HCT116 (cell line): ENCODE measurements at regions not wholly inside any gene's neighbourhood (a gene's known extent, or its start where the extent isn't known, plus 50 kb on each side); places are given as distances from the start of the nearest gene placed in this dataset.

ENCODE experiments used
- CTCF ChIP-seq, 3 experiments: fragments of 200-600 bp in 1 of 3; sonication (generic) in 1 of 3; IDR thresholded peaks in 2 of 3; conservative IDR thresholded peaks in 1 of 3; 2 replicates each; pipeline ENCODE4 v1.5.1; 2012 to 2017; ENCODE audit warnings: low read depth in 2 of 3, low read length in 2 of 3, antibody characterized with exemption in 1 of 3, borderline replicate concordance in 1 of 3, control low read depth in 1 of 3, mild to moderate bottlenecking in 1 of 3, mixed read lengths in 1 of 3, mixed run types in 1 of 3, moderate library complexity in 1 of 3; ENCODE audit not compliant: insufficient read depth in 1 of 3
- ELF1 ChIP-seq: IDR thresholded peaks from 2 replicates; pipeline ENCODE4 v1.6.1; 2012; ENCODE audit warnings: low read depth, borderline replicate concordance
- EZH2 ChIP-seq: fragments of 200-600 bp; sonication (generic); IDR thresholded peaks from 2 replicates; pipeline ENCODE4 v1.6.1; 2017; ENCODE audit warnings: antibody characterized with exemption, mixed run types
- POLR2A ChIP-seq: IDR thresholded peaks from 2 replicates; pipeline ENCODE4 v1.7.0; 2011; ENCODE audit warnings: borderline replicate concordance; ENCODE audit not compliant: insufficient read depth, insufficient read length; ENCODE audit errors: extremely low read depth
- RAD21 ChIP-seq: IDR thresholded peaks from 2 replicates; pipeline ENCODE4 v1.6.1; 2012; ENCODE audit warnings: low read depth, mild to moderate bottlenecking
- TF ChIP-seq, protein P1 (sequence below): IDR thresholded peaks from 2 replicates; pipeline ENCODE4 v1.6.1; 2012; ENCODE audit warnings: low read depth
- TF ChIP-seq, protein P2 (sequence below): IDR thresholded peaks from 2 replicates; pipeline ENCODE4 v1.6.1; 2012

GRCh38 chr6:45743028-45743615 lies 272.5 kb downstream of the CLIC5 start:
- TF ChIP-seq, protein P1, sequence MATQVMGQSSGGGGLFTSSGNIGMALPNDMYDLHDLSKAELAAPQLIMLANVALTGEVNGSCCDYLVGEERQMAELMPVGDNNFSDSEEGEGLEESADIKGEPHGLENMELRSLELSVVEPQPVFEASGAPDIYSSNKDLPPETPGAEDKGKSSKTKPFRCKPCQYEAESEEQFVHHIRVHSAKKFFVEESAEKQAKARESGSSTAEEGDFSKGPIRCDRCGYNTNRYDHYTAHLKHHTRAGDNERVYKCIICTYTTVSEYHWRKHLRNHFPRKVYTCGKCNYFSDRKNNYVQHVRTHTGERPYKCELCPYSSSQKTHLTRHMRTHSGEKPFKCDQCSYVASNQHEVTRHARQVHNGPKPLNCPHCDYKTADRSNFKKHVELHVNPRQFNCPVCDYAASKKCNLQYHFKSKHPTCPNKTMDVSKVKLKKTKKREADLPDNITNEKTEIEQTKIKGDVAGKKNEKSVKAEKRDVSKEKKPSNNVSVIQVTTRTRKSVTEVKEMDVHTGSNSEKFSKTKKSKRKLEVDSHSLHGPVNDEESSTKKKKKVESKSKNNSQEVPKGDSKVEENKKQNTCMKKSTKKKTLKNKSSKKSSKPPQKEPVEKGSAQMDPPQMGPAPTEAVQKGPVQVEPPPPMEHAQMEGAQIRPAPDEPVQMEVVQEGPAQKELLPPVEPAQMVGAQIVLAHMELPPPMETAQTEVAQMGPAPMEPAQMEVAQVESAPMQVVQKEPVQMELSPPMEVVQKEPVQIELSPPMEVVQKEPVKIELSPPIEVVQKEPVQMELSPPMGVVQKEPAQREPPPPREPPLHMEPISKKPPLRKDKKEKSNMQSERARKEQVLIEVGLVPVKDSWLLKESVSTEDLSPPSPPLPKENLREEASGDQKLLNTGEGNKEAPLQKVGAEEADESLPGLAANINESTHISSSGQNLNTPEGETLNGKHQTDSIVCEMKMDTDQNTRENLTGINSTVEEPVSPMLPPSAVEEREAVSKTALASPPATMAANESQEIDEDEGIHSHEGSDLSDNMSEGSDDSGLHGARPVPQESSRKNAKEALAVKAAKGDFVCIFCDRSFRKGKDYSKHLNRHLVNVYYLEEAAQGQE: no peak
- TF ChIP-seq CTCF (IDR thresholded peaks at IDR 0.05 in 2 of 3, conservative IDR thresholded peaks at IDR 0.05 in 1 of 3; ENCODE audit: borderline replicate concordance in 1 of 3, insufficient read depth in 1 of 3, low read depth in 2 of 3, low read length in 2 of 3) (no peak), ELF1 (no peak), POLR2A (no peak), EZH2 (no peak), RAD21 (no peak)
- TF ChIP-seq, protein P2, sequence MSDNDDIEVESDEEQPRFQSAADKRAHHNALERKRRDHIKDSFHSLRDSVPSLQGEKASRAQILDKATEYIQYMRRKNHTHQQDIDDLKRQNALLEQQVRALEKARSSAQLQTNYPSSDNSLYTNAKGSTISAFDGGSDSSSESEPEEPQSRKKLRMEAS: no peak
